ENCODE measurements at regions not wholly inside any gene's neighbourhood (a gene's known extent, or its start where the extent isn't known, plus 50 kb on each side); places are given as distances from the start of the nearest gene placed in this dataset.

- TF ChIP-seq, protein P1, sequence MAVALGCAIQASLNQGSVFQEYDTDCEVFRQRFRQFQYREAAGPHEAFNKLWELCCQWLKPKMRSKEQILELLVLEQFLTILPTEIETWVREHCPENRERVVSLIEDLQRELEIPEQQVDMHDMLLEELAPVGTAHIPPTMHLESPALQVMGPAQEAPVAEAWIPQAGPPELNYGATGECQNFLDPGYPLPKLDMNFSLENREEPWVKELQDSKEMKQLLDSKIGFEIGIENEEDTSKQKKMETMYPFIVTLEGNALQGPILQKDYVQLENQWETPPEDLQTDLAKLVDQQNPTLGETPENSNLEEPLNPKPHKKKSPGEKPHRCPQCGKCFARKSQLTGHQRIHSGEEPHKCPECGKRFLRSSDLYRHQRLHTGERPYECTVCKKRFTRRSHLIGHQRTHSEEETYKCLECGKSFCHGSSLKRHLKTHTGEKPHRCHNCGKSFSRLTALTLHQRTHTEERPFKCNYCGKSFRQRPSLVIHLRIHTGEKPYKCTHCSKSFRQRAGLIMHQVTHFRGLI (tag by site-specific recombination; IDR thresholded peaks at IDR 0.05), result no peak
- TF ChIP-seq GLI2 (tag by site-specific recombination; IDR thresholded peaks at IDR 0.05; ENCODE audit: borderline replicate concordance, low read depth) (no peak), ZEB2 (tag by site-specific recombination; IDR thresholded peaks at IDR 0.05) (no peak), ZNF302 (tag by site-specific recombination; IDR thresholded peaks at IDR 0.05; ENCODE audit: low read depth) (no peak), ZNF596 (tag by site-specific recombination; IDR thresholded peaks at IDR 0.05) (no peak)
- TF ChIP-seq, protein P2, sequence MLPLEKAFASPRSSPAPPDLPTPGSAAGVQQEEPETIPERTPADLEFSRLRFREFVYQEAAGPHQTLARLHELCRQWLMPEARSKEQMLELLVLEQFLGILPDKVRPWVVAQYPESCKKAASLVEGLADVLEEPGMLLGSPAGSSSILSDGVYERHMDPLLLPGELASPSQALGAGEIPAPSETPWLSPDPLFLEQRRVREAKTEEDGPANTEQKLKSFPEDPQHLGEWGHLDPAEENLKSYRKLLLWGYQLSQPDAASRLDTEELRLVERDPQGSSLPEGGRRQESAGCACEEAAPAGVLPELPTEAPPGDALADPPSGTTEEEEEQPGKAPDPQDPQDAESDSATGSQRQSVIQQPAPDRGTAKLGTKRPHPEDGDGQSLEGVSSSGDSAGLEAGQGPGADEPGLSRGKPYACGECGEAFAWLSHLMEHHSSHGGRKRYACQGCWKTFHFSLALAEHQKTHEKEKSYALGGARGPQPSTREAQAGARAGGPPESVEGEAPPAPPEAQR (tag by site-specific recombination; IDR thresholded peaks at IDR 0.05), result no peak
- ChIA-PET CTCF (interaction anchor here (0.6 kb wide), 1 partner anchor 15 kb away, joined by 4 read pairs; no protein-coding TSS in a partner anchor), POLR2A (no interaction called here)
- Histone ChIP-seq H3K36me3 (ENCODE audit: control insufficient read depth in 2 of 2, insufficient read depth in 1 of 2, low read length in 2 of 2) (no peaks in the 10 kb centered on the region), H3K27ac (ENCODE audit: extremely low read depth, low read depth, low read length) (no peak overlapping the region), H3K4me1 (ENCODE audit: control insufficient read depth, insufficient read depth, low read length) (no peaks in the 10 kb centered on the region), H3K4me3 (ENCODE audit: low read depth, low read length) (no peak overlapping the region), H3K9me3 (ENCODE audit: control insufficient read depth, insufficient read depth, low read depth, low read length) (no peaks in the 10 kb centered on the region)
Measured at GRCh38 chr6:23243854-23244253, 674.5 kb downstream of the HDGFL1 start.

DNA sequence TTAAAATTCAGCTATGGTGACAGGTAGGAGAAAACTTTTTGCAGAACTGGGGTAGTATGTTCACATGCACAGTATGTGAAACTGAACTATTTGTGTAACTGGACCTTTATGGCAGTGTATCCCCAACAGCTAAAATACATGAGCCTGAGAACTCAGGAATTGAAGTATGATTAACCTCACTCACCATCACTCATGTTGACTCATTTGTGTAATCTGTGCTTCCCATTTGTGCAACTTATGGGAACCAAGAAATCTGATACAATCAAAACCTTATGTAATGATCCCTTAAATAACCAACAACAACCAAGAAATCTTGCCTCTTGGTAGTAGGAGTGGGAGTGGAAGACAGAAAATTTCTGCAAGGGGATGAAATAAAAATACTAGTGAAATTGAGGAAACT lies 674.9 kb downstream of the HDGFL1 start:
- Histone ChIP-seq H3K4me1 (ENCODE audit: control insufficient read depth, insufficient read depth, low read length) (no peaks in the 10 kb centered on the region), H3K4me3 (ENCODE audit: low read depth, low read length) (no peak overlapping the region), H3K27ac (ENCODE audit: extremely low read depth, low read depth, low read length) (no peak overlapping the region), H3K36me3 (ENCODE audit: control insufficient read depth in 2 of 2, insufficient read depth in 1 of 2, low read length in 2 of 2) (no peaks in the 10 kb centered on the region), H3K9me3 (ENCODE audit: control insufficient read depth, insufficient read depth, low read depth, low read length) (no peaks in the 10 kb centered on the region)
- POLR2A ChIA-PET, result no interaction called here
- CTCF ChIA-PET, result no interaction called here
- TF ChIP-seq, protein P3, sequence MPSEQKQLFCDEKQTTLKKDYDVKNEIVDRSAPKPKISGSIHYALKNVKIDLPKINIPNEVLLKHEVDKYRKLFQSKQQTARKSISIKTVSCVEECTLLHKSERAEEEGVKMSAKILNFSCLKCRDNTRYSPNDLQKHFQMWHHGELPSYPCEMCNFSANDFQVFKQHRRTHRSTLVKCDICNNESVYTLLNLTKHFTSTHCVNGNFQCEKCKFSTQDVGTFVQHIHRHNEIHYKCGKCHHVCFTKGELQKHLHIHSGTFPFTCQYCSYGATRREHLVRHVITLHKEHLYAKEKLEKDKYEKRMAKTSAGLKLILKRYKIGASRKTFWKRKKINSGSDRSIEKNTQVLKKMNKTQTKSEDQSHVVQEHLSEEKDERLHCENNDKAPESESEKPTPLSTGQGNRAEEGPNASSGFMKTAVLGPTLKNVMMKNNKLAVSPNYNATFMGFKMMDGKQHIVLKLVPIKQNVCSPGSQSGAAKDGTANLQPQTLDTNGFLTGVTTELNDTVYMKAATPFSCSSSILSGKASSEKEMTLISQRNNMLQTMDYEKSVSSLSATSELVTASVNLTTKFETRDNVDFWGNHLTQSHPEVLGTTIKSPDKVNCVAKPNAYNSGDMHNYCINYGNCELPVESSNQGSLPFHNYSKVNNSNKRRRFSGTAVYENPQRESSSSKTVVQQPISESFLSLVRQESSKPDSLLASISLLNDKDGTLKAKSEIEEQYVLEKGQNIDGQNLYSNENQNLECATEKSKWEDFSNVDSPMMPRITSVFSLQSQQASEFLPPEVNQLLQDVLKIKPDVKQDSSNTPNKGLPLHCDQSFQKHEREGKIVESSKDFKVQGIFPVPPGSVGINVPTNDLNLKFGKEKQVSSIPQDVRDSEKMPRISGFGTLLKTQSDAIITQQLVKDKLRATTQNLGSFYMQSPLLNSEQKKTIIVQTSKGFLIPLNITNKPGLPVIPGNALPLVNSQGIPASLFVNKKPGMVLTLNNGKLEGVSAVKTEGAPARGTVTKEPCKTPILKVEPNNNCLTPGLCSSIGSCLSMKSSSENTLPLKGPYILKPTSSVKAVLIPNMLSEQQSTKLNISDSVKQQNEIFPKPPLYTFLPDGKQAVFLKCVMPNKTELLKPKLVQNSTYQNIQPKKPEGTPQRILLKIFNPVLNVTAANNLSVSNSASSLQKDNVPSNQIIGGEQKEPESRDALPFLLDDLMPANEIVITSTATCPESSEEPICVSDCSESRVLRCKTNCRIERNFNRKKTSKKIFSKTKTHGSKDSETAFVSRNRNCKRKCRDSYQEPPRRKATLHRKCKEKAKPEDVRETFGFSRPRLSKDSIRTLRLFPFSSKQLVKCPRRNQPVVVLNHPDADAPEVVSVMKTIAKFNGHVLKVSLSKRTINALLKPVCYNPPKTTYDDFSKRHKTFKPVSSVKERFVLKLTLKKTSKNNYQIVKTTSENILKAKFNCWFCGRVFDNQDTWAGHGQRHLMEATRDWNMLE (tag by site-specific recombination; conservative IDR thresholded peaks at IDR 0.05; ENCODE audit: low read depth), result no peak
- no peak for TF ChIP-seq ZNF146 (tag by site-specific recombination; IDR thresholded peaks at IDR 0.05)
- no peak for TF ChIP-seq TCF7L2 (IDR thresholded peaks at IDR 0.05; ENCODE audit: borderline replicate concordance, low read depth, low read length)
- TF ChIP-seq ZNF585B (tag by site-specific recombination; IDR thresholded peaks at IDR 0.05), result no peak
- no peak for TF ChIP-seq ZNF610 (tag by site-specific recombination; IDR thresholded peaks at IDR 0.05; ENCODE audit: borderline replicate concordance)
- no peak for TF ChIP-seq REST (tag by site-specific recombination; IDR thresholded peaks at IDR 0.05)
- no peak for TF ChIP-seq ZNF132 (tag by site-specific recombination; IDR thresholded peaks at IDR 0.05; ENCODE audit: borderline replicate concordance)
- no peak for TF ChIP-seq ZNF211 (tag by site-specific recombination; IDR thresholded peaks at IDR 0.05; ENCODE audit: low read depth)
- TF ChIP-seq ZNF184 (tag by site-specific recombination; IDR thresholded peaks at IDR 0.05), result no peak
- TF ChIP-seq ZNF692 (tag by site-specific recombination; IDR thresholded peaks at IDR 0.05), result no peak
- TF ChIP-seq, protein P4, sequence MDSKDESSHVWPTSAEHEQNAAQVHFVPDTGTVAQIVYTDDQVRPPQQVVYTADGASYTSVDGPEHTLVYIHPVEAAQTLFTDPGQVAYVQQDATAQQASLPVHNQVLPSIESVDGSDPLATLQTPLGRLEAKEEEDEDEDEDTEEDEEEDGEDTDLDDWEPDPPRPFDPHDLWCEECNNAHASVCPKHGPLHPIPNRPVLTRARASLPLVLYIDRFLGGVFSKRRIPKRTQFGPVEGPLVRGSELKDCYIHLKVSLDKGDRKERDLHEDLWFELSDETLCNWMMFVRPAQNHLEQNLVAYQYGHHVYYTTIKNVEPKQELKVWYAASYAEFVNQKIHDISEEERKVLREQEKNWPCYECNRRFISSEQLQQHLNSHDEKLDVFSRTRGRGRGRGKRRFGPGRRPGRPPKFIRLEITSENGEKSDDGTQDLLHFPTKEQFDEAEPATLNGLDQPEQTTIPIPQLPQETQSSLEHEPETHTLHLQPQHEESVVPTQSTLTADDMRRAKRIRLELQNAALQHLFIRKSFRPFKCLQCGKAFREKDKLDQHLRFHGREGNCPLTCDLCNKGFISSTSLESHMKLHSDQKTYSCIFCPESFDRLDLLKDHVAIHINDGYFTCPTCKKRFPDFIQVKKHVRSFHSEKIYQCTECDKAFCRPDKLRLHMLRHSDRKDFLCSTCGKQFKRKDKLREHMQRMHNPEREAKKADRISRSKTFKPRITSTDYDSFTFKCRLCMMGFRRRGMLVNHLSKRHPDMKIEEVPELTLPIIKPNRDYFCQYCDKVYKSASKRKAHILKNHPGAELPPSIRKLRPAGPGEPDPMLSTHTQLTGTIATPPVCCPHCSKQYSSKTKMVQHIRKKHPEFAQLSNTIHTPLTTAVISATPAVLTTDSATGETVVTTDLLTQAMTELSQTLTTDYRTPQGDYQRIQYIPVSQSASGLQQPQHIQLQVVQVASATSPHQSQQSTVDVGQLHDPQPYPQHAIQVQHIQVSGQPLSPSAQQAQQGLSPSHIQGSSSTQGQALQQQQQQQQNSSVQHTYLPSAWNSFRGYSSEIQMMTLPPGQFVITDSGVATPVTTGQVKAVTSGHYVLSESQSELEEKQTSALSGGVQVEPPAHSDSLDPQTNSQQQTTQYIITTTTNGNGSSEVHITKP (tag by site-specific recombination; IDR thresholded peaks at IDR 0.05), result no peak
- TF ChIP-seq REPIN1 (tag by site-specific recombination; IDR thresholded peaks at IDR 0.05; ENCODE audit: low read depth), result no peak
